ENCODE measurements at regions not wholly inside any gene's neighbourhood (a gene's known extent, or its start where the extent isn't known, plus 50 kb on each side); places are given as distances from the start of the nearest gene placed in this dataset.
"Not testable (repeated sequence)": the region's sequence is repeated elsewhere in the genome, so short reads cannot be mapped to it uniquely, and the experiment has no call there.

GRCh38 chr6:170067181-170067641, 223.7 kb downstream of the DLL1 start:
- DNase-seq (ENCODE audit: low read depth in 2 of 3, low spot score in 2 of 3): no peak

- no peak for DNase-seq (ENCODE audit: low read depth in 2 of 3, low spot score in 2 of 3)
Observed at GRCh38 chr6:170066679-170067078, 224.2 kb downstream of the DLL1 start.

- no peak for DNase-seq (ENCODE audit: low read depth in 2 of 3, low spot score in 2 of 3)
Observed at GRCh38 chr6:170063851-170064602, 226.9 kb downstream of the DLL1 start.

GRCh38 chr6:170063431-170063830, 227.4 kb downstream of the DLL1 start:
- no peak for DNase-seq (ENCODE audit: low read depth in 2 of 3, low spot score in 2 of 3)

DNA sequence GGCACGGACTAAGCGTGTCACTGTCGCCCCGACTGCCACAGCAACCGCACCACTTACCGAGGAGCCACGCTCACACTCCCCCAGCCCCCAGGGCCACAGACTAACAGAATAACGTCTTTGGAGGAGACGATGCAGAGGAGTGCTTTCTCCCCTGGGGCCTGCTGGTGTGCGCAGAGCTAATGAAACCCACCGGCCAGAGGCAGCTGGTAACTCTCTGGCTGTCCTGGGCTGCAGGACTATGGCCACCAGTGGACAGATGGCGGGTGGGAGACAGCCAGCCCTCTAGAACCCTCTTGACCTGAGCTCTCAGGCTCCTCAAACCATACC, 228.0 kb downstream of the DLL1 start:
- no peak for DNase-seq (ENCODE audit: low read depth in 2 of 3, low spot score in 2 of 3)

GRCh38 chr6:170062209-170062914, 228.5 kb downstream of the DLL1 start:
- DNase-seq (ENCODE audit: low read depth in 2 of 3, low spot score in 2 of 3): no peak

GRCh38 chr6:170058878-170059485, 231.9 kb downstream of the DLL1 start:
- DNase-seq (ENCODE audit: low read depth in 2 of 3, low spot score in 2 of 3): no peak

GRCh38 chr6:170057961-170058877, 232.7 kb downstream of the DLL1 start:
- no peak for DNase-seq (ENCODE audit: low read depth in 2 of 3, low spot score in 2 of 3)

DNA sequence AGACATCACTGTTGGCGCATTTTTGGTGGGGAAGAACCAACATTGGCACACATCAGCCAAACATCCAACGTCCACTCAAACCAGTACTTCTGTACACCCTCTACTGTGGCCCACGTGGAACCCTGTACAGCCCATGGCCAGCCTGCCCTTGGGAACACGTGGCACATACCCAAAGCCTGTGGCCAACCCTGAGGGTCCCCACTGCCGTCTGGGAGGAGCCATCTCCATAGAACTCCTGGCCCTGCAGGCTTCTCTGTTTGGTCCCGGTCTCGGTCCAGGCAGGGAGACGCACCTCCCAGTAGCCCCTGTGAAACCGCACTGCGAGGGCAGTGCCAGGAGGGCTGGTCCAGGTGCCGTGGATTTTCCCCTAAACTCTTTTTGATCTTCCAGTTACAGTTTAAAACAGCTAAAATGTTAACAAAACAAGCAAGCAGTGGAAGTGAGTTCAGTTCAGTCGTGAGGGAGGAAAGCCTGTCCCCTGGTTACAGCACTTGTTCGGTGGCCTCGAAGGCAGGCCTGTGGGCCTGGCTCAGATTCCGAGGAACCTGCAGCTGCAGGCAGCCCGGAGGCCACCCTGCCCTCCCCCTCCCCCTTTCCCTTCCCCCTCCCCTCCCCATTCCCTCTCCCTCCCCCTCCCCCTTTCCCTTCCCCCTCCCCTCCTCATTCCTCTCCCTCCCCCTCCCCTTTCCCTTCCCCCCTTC, 233.7 kb downstream of the DLL1 start:
- DNase-seq (ENCODE audit: low read depth in 2 of 3, low spot score in 2 of 3): no peak

DNA sequence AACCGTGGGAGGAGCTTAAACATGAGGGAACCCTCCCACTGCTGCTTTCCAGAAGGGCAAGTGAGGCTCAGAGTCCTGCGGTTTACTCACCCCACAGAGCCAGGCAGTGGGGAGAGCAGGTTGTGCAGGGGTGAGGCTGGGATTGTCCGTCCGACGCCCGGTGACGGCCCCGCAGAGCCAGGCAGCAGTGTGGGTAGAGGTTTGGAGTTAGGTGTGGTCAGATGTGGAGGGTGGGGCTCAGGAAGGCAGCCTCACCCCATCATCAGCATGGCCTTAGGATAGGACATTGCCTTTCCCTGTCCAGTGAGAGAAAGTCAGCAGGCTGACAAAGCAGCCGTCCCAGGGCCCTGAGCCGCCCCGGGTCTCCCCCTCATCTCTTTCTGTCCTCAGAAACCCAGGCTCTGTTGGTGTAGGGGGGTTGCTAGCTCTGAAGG, 234.6 kb downstream of the DLL1 start:
- DNase-seq (ENCODE audit: low read depth in 2 of 3, low spot score in 2 of 3): no peak

DNA sequence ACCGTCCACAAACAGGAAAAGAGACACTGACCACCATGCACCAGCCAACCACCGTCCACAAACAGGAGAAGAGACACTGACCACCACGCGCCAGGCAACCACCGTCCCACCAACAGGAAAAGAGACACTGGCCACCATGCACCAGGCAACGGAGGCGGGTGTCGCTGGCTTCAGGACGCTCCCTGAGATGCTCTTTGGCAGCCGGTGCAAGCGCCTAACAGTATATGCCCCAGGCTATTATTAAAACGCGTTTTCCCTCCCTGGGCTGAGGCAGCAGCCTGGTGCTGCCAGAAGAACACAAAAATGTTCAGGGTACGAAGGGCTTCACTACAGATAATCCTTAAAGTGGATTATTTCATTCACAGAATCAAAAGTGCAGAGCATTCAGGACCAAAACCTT, 235.1 kb downstream of the DLL1 start:
- not testable (repeated sequence) for DNase-seq (ENCODE audit: low read depth in 2 of 3, low spot score in 2 of 3)

- DNase-seq (ENCODE audit: low read depth in 2 of 3, low spot score in 2 of 3): no peak
Observed at GRCh38 chr6:170053966-170054661, 236.8 kb downstream of the DLL1 start.

GRCh38 chr6:170052991-170053821, 237.7 kb downstream of the DLL1 start:
- no peak for DNase-seq (ENCODE audit: low read depth in 2 of 3, low spot score in 2 of 3)

DNA sequence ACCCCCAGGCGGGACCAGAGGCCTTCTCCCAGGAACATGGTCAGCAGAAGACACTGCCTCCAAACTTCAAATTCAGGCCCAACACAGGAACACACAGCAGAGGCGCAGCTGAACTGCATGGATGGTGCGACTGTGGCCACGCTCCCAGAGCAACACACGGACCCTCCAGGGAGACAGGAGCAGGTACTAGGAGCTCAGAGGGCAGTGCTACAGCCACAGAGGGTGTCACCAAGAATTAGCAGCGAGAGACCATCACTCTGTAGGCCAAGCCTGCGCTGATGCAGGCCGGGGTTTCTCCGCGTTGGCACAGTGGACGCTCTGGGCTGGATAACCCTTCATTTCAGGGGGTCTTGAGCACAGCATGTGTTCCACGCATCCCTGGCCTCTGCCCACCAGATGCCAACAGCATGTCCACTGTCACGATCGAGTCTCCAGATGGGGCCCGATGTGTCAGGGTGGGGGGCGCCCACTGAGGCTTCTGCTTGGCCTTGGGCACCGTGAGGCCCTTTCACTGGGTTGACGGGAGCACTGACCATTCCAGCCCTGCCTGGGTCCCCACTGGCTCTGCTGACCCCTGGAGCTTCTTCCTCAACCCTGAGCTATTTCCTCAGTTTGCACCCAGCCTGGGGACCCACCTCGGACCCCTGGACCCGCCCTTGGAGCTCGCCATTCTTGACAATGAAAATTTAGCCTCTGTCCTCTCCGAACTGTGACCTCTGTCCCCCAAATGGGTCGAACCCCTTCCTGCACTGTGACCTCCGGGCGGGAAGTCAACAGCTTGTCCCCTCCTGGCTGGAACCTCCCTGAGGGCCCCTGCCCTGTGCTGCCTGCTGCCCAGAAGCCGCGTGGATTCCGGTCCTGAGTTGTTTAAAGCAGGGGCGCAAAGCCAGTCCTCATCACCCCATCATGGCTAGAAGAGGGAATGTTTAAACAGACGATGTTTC, 239.4 kb downstream of the DLL1 start:
- no peak for DNase-seq (ENCODE audit: low read depth in 2 of 3, low spot score in 2 of 3)

DNA sequence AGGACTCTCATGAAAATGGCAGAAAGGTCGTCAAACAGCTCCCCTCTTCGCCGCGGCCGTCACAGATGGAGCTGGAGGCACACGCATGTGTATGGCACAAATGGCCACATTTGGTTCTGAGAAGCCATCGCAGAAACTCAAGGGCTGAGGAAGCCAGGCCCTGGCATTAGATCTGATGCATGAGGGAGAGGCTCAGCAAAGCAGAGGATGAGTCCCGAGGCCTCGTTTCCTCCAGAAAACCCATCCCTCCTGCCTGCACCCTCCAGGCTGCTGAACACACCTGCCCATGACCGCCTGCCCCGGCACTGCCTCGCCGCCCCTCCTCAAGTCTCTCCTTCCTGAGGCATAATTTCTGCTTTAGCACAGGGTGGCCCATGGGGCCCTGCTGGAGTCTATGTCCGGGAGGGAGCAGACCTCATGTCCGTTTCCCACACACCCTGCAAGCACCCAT, 240.3 kb downstream of the DLL1 start:
- DNase-seq (ENCODE audit: low read depth in 2 of 3, low spot score in 2 of 3): no peak

DNA sequence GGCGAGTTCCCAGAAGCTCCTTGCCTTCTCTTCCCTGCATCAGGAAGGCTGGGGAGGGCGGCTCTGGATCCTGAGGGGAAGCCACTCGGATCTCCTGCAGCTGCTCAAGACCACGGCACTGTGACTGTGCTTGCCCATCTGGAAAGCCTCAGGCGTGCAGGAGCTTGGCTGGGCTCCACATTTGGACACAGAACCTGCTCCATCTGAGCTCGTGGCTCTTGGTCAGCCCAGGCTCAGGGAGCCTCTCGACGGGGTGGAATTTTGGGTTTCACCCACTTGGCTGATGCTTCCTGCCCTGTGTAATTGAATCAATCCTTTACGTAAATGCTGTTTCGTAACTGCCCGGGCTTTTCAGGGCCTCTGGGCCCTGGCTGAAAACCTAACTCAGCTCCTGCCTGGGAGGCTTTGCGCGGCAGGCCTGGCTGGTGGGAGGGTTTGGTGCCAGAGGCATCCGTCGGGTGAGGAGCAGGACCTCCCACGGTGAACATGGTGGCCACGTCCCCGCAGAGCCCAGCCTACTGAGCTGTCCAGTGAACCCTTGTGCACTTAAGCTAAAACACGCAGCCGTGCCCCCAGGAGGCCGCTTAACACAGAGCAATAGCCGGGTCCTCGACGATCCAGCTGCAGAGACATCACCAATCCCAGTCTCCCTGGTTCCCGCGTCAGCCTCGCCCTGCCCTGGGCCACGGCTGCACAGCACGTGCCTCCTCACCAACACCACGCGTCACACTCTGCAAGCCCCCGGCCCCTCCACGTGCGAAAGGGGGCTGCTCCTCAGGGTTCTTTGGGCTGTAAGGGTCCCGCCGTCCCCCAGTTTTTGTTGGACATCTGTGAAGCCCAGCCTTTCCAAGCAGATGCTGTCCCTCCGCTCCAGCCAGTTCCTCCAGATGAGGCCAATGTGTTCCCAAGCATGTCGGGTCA, 241.0 kb downstream of the DLL1 start:
- DNase-seq (ENCODE audit: low read depth in 2 of 3, low spot score in 2 of 3): no peak
